ENCODE measurements at regions not wholly inside any gene's neighbourhood (a gene's known extent, or its start where the extent isn't known, plus 50 kb on each side); places are given as distances from the start of the nearest gene placed in this dataset.

GRCh38 chr21:32946654-32947053 is 79.1 kb upstream of the OLIG2 start:
- intact Hi-C loops (cut with micrococcal nuclease), result no loop called here
- H3K4me3 Mint-ChIP-seq, result no peak overlapping the region
- no peaks in the 10 kb centered on the region for H3K9me3 Mint-ChIP-seq
- no peaks in the 10 kb centered on the region for H3K4me1 Mint-ChIP-seq (ENCODE audit: low read depth)
- no peaks in the 10 kb centered on the region for H3K27me3 Mint-ChIP-seq (ENCODE audit: low read depth)
- H3K36me3 Mint-ChIP-seq (ENCODE audit: low read depth), result no peaks in the 10 kb centered on the region
- H3K27ac Mint-ChIP-seq, result no peak overlapping the region
- CTCF ChIA-PET, result interaction anchor here (1.4 to 2.0 kb wide), 2 partner anchors 181 to 659 kb away, joined by 5 to 6 read pairs; no protein-coding TSS in a partner anchor
- DNase-seq, result peak; percentile 15

GRCh38 chr21:32947736-32948135 is 78.0 kb upstream of the OLIG2 start:
- CTCF ChIA-PET, result interaction anchor here (2.0 kb wide), 1 partner anchor 180 kb away, joined by 6 read pairs; no protein-coding TSS in a partner anchor
- H3K4me1 Mint-ChIP-seq (ENCODE audit: low read depth), result no peaks in the 10 kb centered on the region
- H3K36me3 Mint-ChIP-seq (ENCODE audit: low read depth), result no peaks in the 10 kb centered on the region
- H3K9me3 Mint-ChIP-seq, result no peaks in the 10 kb centered on the region
- no peaks in the 10 kb centered on the region for H3K27me3 Mint-ChIP-seq (ENCODE audit: low read depth)
- intact Hi-C loops (cut with micrococcal nuclease), result no loop called here
- H3K4me3 Mint-ChIP-seq, result no peak overlapping the region
- no peak for DNase-seq
- H3K27ac Mint-ChIP-seq, result no peak overlapping the region

GRCh38 chr21:32949701-32950100 is 76.0 kb upstream of the OLIG2 start:
- intact Hi-C loops (cut with micrococcal nuclease), result no loop called here
- Mint-ChIP-seq H3K36me3 (ENCODE audit: low read depth) (no peaks in the 10 kb centered on the region), H3K9me3 (no peaks in the 10 kb centered on the region), H3K4me3 (no peak overlapping the region), H3K27ac (no peak overlapping the region), H3K27me3 (ENCODE audit: low read depth) (peaks cover 2% of the 10 kb centered on the region), H3K4me1 (ENCODE audit: low read depth) (no peaks in the 10 kb centered on the region)
- CTCF ChIA-PET, result interaction anchor here (1.9 kb wide), 1 partner anchor 9 kb away, joined by 18 read pairs; no protein-coding TSS in a partner anchor
- no peak for DNase-seq

- Mint-ChIP-seq H3K4me1 (ENCODE audit: low read depth) (no peaks in the 10 kb centered on the region), H3K27ac (no peak overlapping the region), H3K4me3 (no peak overlapping the region), H3K27me3 (ENCODE audit: low read depth) (peaks cover 9% of the 10 kb centered on the region), H3K36me3 (ENCODE audit: low read depth) (no peaks in the 10 kb centered on the region), H3K9me3 (no peaks in the 10 kb centered on the region)
- intact Hi-C loops (cut with micrococcal nuclease), result no loop called here
- CTCF ChIA-PET, result interaction anchor here (1.2 kb wide), 1 partner anchor 11 kb away, joined by 3 read pairs; no protein-coding TSS in a partner anchor
- no peak for DNase-seq
Measured at GRCh38 chr21:32951041-32951440, 74.7 kb upstream of the OLIG2 start.

GRCh38 chr21:32954353-32954752 is 71.4 kb upstream of the OLIG2 start:
- H3K27me3 Mint-ChIP-seq (ENCODE audit: low read depth), result peaks cover 19% of the 10 kb centered on the region
- no peak overlapping the region for H3K4me3 Mint-ChIP-seq
- no peaks in the 10 kb centered on the region for H3K4me1 Mint-ChIP-seq (ENCODE audit: low read depth)
- intact Hi-C loops (cut with micrococcal nuclease), result no loop called here
- DNase-seq, result no peak
- CTCF ChIA-PET, result interaction anchor here (0.7 kb wide), 1 partner anchor 109 kb away, joined by 3 read pairs; no protein-coding TSS in a partner anchor
- H3K9me3 Mint-ChIP-seq, result no peaks in the 10 kb centered on the region
- H3K27ac Mint-ChIP-seq, result no peak overlapping the region
- H3K36me3 Mint-ChIP-seq (ENCODE audit: low read depth), result no peaks in the 10 kb centered on the region

- CTCF ChIA-PET, result interaction anchor here (0.7 to 1.9 kb wide), 2 partner anchors 15 to 111 kb away, joined by 3 to 6 read pairs; no protein-coding TSS in a partner anchor
- DNase-seq, result no peak
- Mint-ChIP-seq H3K36me3 (ENCODE audit: low read depth) (no peaks in the 10 kb centered on the region), H3K4me3 (no peak overlapping the region), H3K27me3 (ENCODE audit: low read depth) (peaks cover 19% of the 10 kb centered on the region), H3K4me1 (ENCODE audit: low read depth) (no peaks in the 10 kb centered on the region), H3K27ac (no peak overlapping the region), H3K9me3 (no peaks in the 10 kb centered on the region)
- intact Hi-C loops (cut with micrococcal nuclease), result no loop called here
Measured at GRCh38 chr21:32955311-32956060, 70.2 kb upstream of the OLIG2 start.

GRCh38 chr21:32956061-32956656 is 69.6 kb upstream of the OLIG2 start:
- CTCF ChIA-PET, result interaction anchor here (1.9 kb wide), 1 partner anchor 16 kb away, joined by 6 read pairs; no protein-coding TSS in a partner anchor
- Mint-ChIP-seq H3K4me1 (ENCODE audit: low read depth) (no peaks in the 10 kb centered on the region), H3K9me3 (no peaks in the 10 kb centered on the region), H3K27ac (no peak overlapping the region), H3K36me3 (ENCODE audit: low read depth) (no peaks in the 10 kb centered on the region), H3K27me3 (ENCODE audit: low read depth) (peaks cover 21% of the 10 kb centered on the region), H3K4me3 (no peak overlapping the region)
- intact Hi-C loops (cut with micrococcal nuclease), result no loop called here
- DNase-seq, result no peak

GRCh38 chr21:32957545-32957944 is 68.2 kb upstream of the OLIG2 start:
- Mint-ChIP-seq H3K36me3 (ENCODE audit: low read depth) (no peaks in the 10 kb centered on the region), H3K4me3 (no peak overlapping the region), H3K9me3 (no peaks in the 10 kb centered on the region), H3K4me1 (ENCODE audit: low read depth) (no peaks in the 10 kb centered on the region), H3K27ac (no peak overlapping the region), H3K27me3 (ENCODE audit: low read depth) (peaks cover 21% of the 10 kb centered on the region)
- intact Hi-C loops (cut with micrococcal nuclease), result no loop called here
- CTCF ChIA-PET, result interaction anchor here (0.9 to 1.2 kb wide), 2 partner anchors 17 to 239 kb away, joined by 3 to 4 read pairs; no protein-coding TSS in a partner anchor
- DNase-seq, result no peak

GRCh38 chr21:32958288-32959002 is 67.3 kb upstream of the OLIG2 start:
- DNase-seq, result no peak
- H3K27ac Mint-ChIP-seq, result no peak overlapping the region
- intact Hi-C loops (cut with micrococcal nuclease), result no loop called here
- CTCF ChIA-PET, result interaction anchor here (0.6 to 1.2 kb wide), 3 partner anchors 18 to 238 kb away, joined by 3 to 4 read pairs (median 3); no protein-coding TSS in a partner anchor
- no peaks in the 10 kb centered on the region for H3K36me3 Mint-ChIP-seq (ENCODE audit: low read depth)
- H3K4me3 Mint-ChIP-seq, result no peak overlapping the region
- H3K9me3 Mint-ChIP-seq, result no peaks in the 10 kb centered on the region
- H3K4me1 Mint-ChIP-seq (ENCODE audit: low read depth), result no peaks in the 10 kb centered on the region
- peaks cover 21% of the 10 kb centered on the region for H3K27me3 Mint-ChIP-seq (ENCODE audit: low read depth)

- CTCF ChIA-PET, result interaction anchor here (0.9 to 1.4 kb wide), 2 partner anchors 22 to 23 kb away, joined by 4 to 5 read pairs; no protein-coding TSS in a partner anchor
- Mint-ChIP-seq H3K9me3 (no peaks in the 10 kb centered on the region), H3K4me3 (no peak overlapping the region), H3K4me1 (ENCODE audit: low read depth) (no peaks in the 10 kb centered on the region), H3K27ac (no peak overlapping the region), H3K36me3 (ENCODE audit: low read depth) (no peaks in the 10 kb centered on the region), H3K27me3 (ENCODE audit: low read depth) (peaks cover 11% of the 10 kb centered on the region)
- DNase-seq, result no peak
- intact Hi-C loops (cut with micrococcal nuclease), result no loop called here
Measured at GRCh38 chr21:32962268-32962667, 63.5 kb upstream of the OLIG2 start.

GRCh38 chr21:32965129-32965680 is 60.5 kb upstream of the OLIG2 start:
- H3K36me3 Mint-ChIP-seq (ENCODE audit: low read depth), result no peaks in the 10 kb centered on the region
- H3K4me3 Mint-ChIP-seq, result no peak overlapping the region
- no peaks in the 10 kb centered on the region for H3K9me3 Mint-ChIP-seq
- H3K27ac Mint-ChIP-seq, result no peak overlapping the region
- intact Hi-C loops (cut with micrococcal nuclease), result no loop called here
- no peak for DNase-seq
- H3K4me1 Mint-ChIP-seq (ENCODE audit: low read depth), result no peaks in the 10 kb centered on the region
- CTCF ChIA-PET, result interaction anchor here (0.6 to 2.6 kb wide), 3 partner anchors 25 to 69 kb away, joined by 4 to 11 read pairs (median 4); no protein-coding TSS in a partner anchor
- H3K27me3 Mint-ChIP-seq (ENCODE audit: low read depth), result peaks cover 2% of the 10 kb centered on the region

- Mint-ChIP-seq H3K4me1 (ENCODE audit: low read depth) (no peaks in the 10 kb centered on the region), H3K36me3 (ENCODE audit: low read depth) (no peaks in the 10 kb centered on the region), H3K27me3 (ENCODE audit: low read depth) (no peaks in the 10 kb centered on the region), H3K27ac (no peak overlapping the region), H3K9me3 (no peaks in the 10 kb centered on the region), H3K4me3 (no peak overlapping the region)
- no peak for DNase-seq
- intact Hi-C loops (cut with micrococcal nuclease), result no loop called here
- CTCF ChIA-PET, result interaction anchor here (0.6 to 2.6 kb wide), 5 partner anchors 26 to 348 kb away, joined by 3 to 11 read pairs (median 4); no protein-coding TSS in a partner anchor
Measured at GRCh38 chr21:32966120-32966519, 59.6 kb upstream of the OLIG2 start.
